ENCODE measurements at regions not wholly inside any gene's neighbourhood (a gene's known extent, or its start where the extent isn't known, plus 50 kb on each side); places are given as distances from the start of the nearest gene placed in this dataset.

DNA sequence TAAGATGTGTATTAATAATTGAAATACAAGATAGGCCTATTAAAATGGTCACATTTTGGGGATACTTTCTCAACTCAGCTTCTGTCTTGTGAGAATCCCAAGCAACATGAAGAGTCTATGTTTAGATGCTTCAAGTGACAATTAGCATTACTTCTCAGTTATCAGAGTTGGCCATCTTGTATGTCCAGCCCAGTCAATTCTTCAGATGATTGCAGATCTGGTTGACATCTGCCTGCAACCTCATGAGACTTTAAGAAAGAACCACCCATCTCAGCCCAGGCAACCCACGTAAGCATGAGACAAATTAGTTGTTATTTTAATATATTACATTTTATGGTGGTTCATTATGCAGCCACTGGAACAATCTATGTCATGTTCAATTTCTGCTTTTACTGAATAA, 256.5 kb downstream of the TENT5A start:
- no peak for TF ChIP-seq POLR2AphosphoS5 (IDR thresholded peaks at IDR 0.05; ENCODE audit: low read depth, low read length)
- no peak for TF ChIP-seq POLR2A (IDR thresholded peaks at IDR 0.05; ENCODE audit: low read depth, low read length)
